MCF 10A (cell line): ENCODE measurements at regions not wholly inside any gene's neighbourhood (a gene's known extent, or its start where the extent isn't known, plus 50 kb on each side); places are given as distances from the start of the nearest gene placed in this dataset.
A peak's percentile ranks its signal among the peaks of the same experiment; 100 is the strongest.
"Not testable (repeated sequence)": the region's sequence is repeated elsewhere in the genome, so short reads cannot be mapped to it uniquely, and the experiment has no call there.

Source experiments
- BruUV-seq: library from RNA; stranded (reverse); fragments of 400-500 nt; replicated peaks from 2 replicates; lab custom pipeline; 2021; lab: Mats Ljungman, UMichigan
- CTCF ChIA-PET: fragments of 300-600 bp; sonication (Branson Sonifier 250); formaldehyde crosslinking; extraction: SDS; loops from one replicate; lab custom pipeline; 2021; ENCODE audit warnings: antibody characterized with exemption, inconsistent platforms; lab: Yijun Ruan, JAX
- POLR2A ChIA-PET: fragments of 300-600, 350-650 bp; sonication (Branson Sonifier 250); formaldehyde crosslinking; extraction: SDS; loops from one replicate; lab custom pipeline; 2020; ENCODE audit warnings: antibody characterized with exemption, inconsistent platforms; lab: Yijun Ruan, JAX
- DNase-seq: peaks from one replicate; pipeline ENCODE4 v3.0.0-alpha.2; 2018; ENCODE audit not compliant: unreplicated experiment
- H3K27ac Mint-ChIP-seq: one replicate; pipeline ENCODE4 v1.8.0; 2022; ENCODE audit warnings: mild to moderate bottlenecking, low read depth, mixed read lengths; ENCODE audit not compliant: unreplicated experiment
- H3K27me3 Mint-ChIP-seq: one replicate; pipeline ENCODE4 v1.8.0; 2022; ENCODE audit warnings: mixed read lengths; ENCODE audit not compliant: insufficient read depth, unreplicated experiment
- H3K36me3 Mint-ChIP-seq: one replicate; pipeline ENCODE4 v1.8.0; 2022; ENCODE audit warnings: mild to moderate bottlenecking, moderate library complexity, mixed read lengths; ENCODE audit not compliant: insufficient read depth, unreplicated experiment
- H3K4me1 Mint-ChIP-seq: one replicate; pipeline ENCODE4 v1.8.0; 2022; ENCODE audit warnings: mixed read lengths; ENCODE audit not compliant: insufficient read depth, unreplicated experiment
- H3K4me3 Mint-ChIP-seq: one replicate; pipeline ENCODE4 v1.8.0; 2022; ENCODE audit warnings: mild to moderate bottlenecking, moderate library complexity, mixed read lengths; ENCODE audit not compliant: unreplicated experiment
- H3K9me3 Mint-ChIP-seq: one replicate; pipeline ENCODE4 v1.8.0; 2022; ENCODE audit warnings: mixed read lengths; ENCODE audit not compliant: unreplicated experiment
- CTCF ChIP-seq: fragments of 200-600 bp; IDR thresholded peaks from one replicate; pipeline ENCODE4 v1.8.0; 2022; ENCODE audit warnings: antibody characterized with exemption, mild to moderate bottlenecking; ENCODE audit not compliant: unreplicated experiment
- intact Hi-C: fragments of 100-400 bp; cut with micrococcal nuclease; formaldehyde crosslinking; loops from 2 replicates; pipeline ENCODE4 v1.14.1; 2022

GRCh38 chr10:85402541-85402940 is 964.1 kb downstream of the GRID1 start:
- peak; percentile 46 for DNase-seq

GRCh38 chr10:85407088-85407487 is 959.5 kb downstream of the GRID1 start:
- TF ChIP-seq CTCF, result no peak
- Mint-ChIP-seq H3K4me1 (no peaks in the 10 kb centered on the region), H3K27me3 (no peaks in the 10 kb centered on the region), H3K36me3 (no peaks in the 10 kb centered on the region), H3K27ac (no peak overlapping the region), H3K4me3 (no peak overlapping the region), H3K9me3 (peaks cover 14% of the 10 kb centered on the region)
- no TSS peak for BruUV-seq
- ChIA-PET CTCF (interaction anchor here (0.7 kb wide), 1 partner anchor 580 kb away, joined by 3 read pairs; no protein-coding TSS in a partner anchor), POLR2A (no interaction called here)
- intact Hi-C loops, result no loop called here
- no peak for DNase-seq

More at GRCh38 chr10:85402541-85402940, 964.1 kb downstream of the GRID1 start:
- TF ChIP-seq CTCF, result no peak
- no peaks in the 10 kb centered on the region for H3K27me3 Mint-ChIP-seq
- intact Hi-C loops, result no loop called here
- H3K4me1 Mint-ChIP-seq, result no peaks in the 10 kb centered on the region
- no peak overlapping the region for H3K4me3 Mint-ChIP-seq
- ChIA-PET CTCF (interaction anchor here (1.1 kb wide), 1 partner anchor 21 kb away, joined by 4 read pairs; no protein-coding TSS in a partner anchor), POLR2A (no interaction called here)
- peaks cover 2% of the 10 kb centered on the region for H3K9me3 Mint-ChIP-seq
- no peak overlapping the region for H3K27ac Mint-ChIP-seq
- no TSS peak for BruUV-seq
- no peaks in the 10 kb centered on the region for H3K36me3 Mint-ChIP-seq

GRCh38 chr10:85408388-85408787 is 958.2 kb downstream of the GRID1 start:
- ChIA-PET POLR2A (no interaction called here), CTCF (no interaction called here)
- Mint-ChIP-seq H3K4me3 (no peak overlapping the region), H3K27me3 (no peaks in the 10 kb centered on the region), H3K9me3 (peaks cover 14% of the 10 kb centered on the region), H3K36me3 (no peaks in the 10 kb centered on the region), H3K27ac (no peak overlapping the region), H3K4me1 (no peaks in the 10 kb centered on the region)
- intact Hi-C loops, result no loop called here
- no TSS peak for BruUV-seq
- TF ChIP-seq CTCF, result no peak
- DNase-seq, result no peak

GRCh38 chr10:85410586-85410985 is 956.0 kb downstream of the GRID1 start:
- CTCF ChIA-PET, POLR2A ChIA-PET, DNase-seq, H3K4me1 Mint-ChIP-seq, H3K27me3 Mint-ChIP-seq, H3K4me3 Mint-ChIP-seq, intact Hi-C loops, H3K36me3 Mint-ChIP-seq, BruUV-seq, H3K27ac Mint-ChIP-seq: not testable (repeated sequence)
- peaks cover 25% of the 10 kb centered on the region for H3K9me3 Mint-ChIP-seq

GRCh38 chr10:85413570-85413969 is 953.0 kb downstream of the GRID1 start:
- CTCF ChIA-PET, result no interaction called here
- no peak for DNase-seq
- Mint-ChIP-seq H3K9me3 (peaks cover 13% of the 10 kb centered on the region), H3K36me3 (no peaks in the 10 kb centered on the region), H3K4me3 (no peak overlapping the region), H3K4me1 (no peaks in the 10 kb centered on the region), H3K27ac (no peak overlapping the region), H3K27me3 (no peaks in the 10 kb centered on the region)
- POLR2A ChIA-PET, result no interaction called here
- no peak for TF ChIP-seq CTCF
- BruUV-seq, result no TSS peak
- intact Hi-C loops, result no loop called here
